HG03439 (cell line): ENCODE measurements at regions not wholly inside any gene's neighbourhood (a gene's known extent, or its start where the extent isn't known, plus 50 kb on each side); places are given as distances from the start of the nearest gene placed in this dataset.
"Not testable (repeated sequence)": the region's sequence is repeated elsewhere in the genome, so short reads cannot be mapped to it uniquely, and the experiment has no call there.

Experiments used
- ATAC-seq: cut with Tn5 transposase; IDR thresholded peaks from one replicate; pipeline ENCODE4 v1.9.1; 2021; ENCODE audit warnings: mild to moderate bottlenecking, moderate library complexity; ENCODE audit not compliant: unreplicated experiment

- ATAC-seq, result no peak
These were observed 139.0 kb upstream of the LRIG3 start for GRCh38 chr12:59059088-59059935.

GRCh38 chr12:59056966-59057365, 136.7 kb upstream of the LRIG3 start:
- ATAC-seq, result no peak

- ATAC-seq, result no peak
These were observed 135.0 kb upstream of the LRIG3 start for GRCh38 chr12:59055204-59055860.

GRCh38 chr12:59053266-59053899, 133.1 kb upstream of the LRIG3 start:
- ATAC-seq, result not testable (repeated sequence)

GRCh38 chr12:59046763-59047534, 126.6 kb upstream of the LRIG3 start:
- no peak for ATAC-seq

GRCh38 chr12:59044791-59045190, 124.5 kb upstream of the LRIG3 start:
- no peak for ATAC-seq

GRCh38 chr12:59041241-59042121, 121.2 kb upstream of the LRIG3 start:
- ATAC-seq, result no peak

- ATAC-seq, result no peak
These were observed 120.4 kb upstream of the LRIG3 start for GRCh38 chr12:59040656-59041055.

GRCh38 chr12:59040043-59040442, 119.7 kb upstream of the LRIG3 start:
- ATAC-seq, result no peak

GRCh38 chr12:59039005-59039404, 118.7 kb upstream of the LRIG3 start:
- ATAC-seq, result no peak

GRCh38 chr12:59036973-59037762, 116.9 kb upstream of the LRIG3 start:
- no peak for ATAC-seq

GRCh38 chr12:59036347-59036746, 116.0 kb upstream of the LRIG3 start:
- no peak for ATAC-seq

GRCh38 chr12:59031313-59031712, 111.0 kb upstream of the LRIG3 start:
- ATAC-seq, result no peak

- no peak for ATAC-seq
These were observed 110.1 kb upstream of the LRIG3 start for GRCh38 chr12:59030415-59030814.

GRCh38 chr12:59027199-59027598, 106.9 kb upstream of the LRIG3 start:
- ATAC-seq, result no peak

- ATAC-seq, result no peak
These were observed 103.6 kb upstream of the LRIG3 start for GRCh38 chr12:59023861-59024424.

GRCh38 chr12:59020073-59020946, 100.0 kb upstream of the LRIG3 start:
- ATAC-seq, result no peak

- no peak for ATAC-seq
These were observed 94.6 kb upstream of the LRIG3 start for GRCh38 chr12:59014885-59015284.
